Limb (tissue), 2 donors: ENCODE measurements at regions not wholly inside any gene's neighbourhood (a gene's known extent, or its start where the extent isn't known, plus 50 kb on each side); places are given as distances from the start of the nearest gene placed in this dataset.
A peak's percentile ranks its signal among the peaks of the same experiment; 100 is the strongest.

Source experiments
- DNase-seq, 2 donors: peaks; one replicate each; pipeline ENCODE4 v3.0.0-alpha.2; 2016; ENCODE audit errors: extremely low spot score in 2 of 2

DNA sequence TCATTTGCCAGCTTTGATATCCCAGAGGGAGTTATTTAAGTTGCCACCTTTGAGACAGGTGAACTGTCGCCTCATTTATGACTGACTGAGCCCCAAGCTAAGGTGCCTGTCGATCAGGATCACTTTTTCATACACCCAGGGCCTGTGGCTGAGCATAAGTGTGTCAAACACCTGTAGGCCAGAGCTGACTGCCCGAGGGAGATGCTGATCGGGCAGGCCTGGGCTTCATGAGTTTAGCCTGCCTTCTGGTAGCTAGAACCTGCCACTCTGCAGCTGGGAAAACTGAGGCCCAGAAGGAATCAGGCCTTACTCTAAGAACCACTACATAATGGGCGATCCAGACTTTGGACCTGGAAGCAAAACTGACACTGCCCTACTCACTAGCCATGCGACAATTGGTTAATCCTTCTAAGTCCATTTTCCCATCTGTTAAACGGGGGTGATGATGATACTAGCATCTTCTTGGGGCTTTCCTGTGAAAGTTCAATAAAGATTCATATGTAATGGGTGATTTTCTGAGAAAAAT lies 188.7 kb upstream of the GLI2 start:
- DNase-seq, result no peak

DNA sequence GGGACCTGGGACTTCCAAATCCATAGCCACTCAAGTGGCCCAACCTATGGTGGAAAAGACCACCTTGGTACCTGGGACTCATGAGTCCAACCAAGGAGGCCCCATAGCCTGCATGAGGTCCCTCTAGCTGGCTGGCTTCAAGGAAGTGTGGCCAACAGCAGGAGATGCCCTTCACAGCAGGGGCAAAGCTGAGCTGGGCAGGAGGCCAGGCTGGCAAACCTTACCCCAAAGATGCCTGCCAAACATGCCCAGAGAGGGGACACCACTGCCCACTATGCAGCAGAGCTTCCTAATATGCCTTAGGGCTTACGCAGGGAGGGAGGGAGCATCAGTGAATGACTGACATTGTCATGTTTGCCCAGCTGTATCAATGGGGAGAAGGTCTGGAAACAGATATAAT lies 188.0 kb upstream of the GLI2 start:
- DNase-seq, result no peak

DNA sequence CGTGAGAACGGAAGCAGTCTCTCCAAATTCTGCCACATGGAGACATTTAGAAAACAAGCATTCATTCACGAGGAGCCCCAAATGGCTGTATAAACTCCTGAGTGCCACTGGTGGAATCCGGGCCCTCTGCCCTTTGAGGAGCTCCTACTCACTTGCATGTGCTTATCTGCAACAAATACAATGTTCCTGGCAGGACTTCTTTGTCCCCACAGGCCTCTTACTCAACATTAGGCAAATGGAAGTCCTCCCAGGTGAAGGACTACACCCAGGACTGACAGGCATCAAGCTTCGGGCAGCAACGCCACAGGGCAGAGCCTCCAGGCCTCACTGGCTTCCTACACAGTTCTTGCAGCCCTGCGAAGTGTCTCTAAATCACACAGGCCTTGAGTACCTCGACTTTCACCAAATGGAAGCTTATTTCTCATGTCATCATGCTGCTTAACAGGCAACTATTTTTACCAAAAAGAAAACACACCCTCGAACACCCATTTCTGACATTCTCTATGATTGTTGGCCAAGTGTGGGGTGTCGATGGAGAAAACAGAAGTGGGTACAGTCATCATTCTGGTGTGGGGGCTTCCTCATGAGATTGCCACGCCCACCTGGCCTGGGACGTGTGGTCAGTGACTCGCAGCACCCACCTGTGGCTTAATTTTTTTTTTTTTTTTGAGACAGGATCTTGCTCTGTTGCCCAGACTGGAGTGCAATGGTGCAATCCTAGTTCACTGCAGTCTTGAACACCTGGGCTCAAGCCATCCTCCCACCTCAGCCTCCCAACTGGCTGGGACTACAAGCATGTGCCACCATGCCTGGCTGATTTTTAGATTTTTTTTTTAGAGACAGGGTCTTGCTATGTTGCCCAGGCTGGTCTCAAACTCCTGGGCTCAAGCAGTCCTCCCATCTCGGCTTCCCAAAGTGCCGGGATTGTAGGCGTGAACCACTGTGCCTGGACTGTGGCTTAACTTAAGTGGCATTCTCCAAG lies 186.8 kb upstream of the GLI2 start:
- no peak for DNase-seq

DNA sequence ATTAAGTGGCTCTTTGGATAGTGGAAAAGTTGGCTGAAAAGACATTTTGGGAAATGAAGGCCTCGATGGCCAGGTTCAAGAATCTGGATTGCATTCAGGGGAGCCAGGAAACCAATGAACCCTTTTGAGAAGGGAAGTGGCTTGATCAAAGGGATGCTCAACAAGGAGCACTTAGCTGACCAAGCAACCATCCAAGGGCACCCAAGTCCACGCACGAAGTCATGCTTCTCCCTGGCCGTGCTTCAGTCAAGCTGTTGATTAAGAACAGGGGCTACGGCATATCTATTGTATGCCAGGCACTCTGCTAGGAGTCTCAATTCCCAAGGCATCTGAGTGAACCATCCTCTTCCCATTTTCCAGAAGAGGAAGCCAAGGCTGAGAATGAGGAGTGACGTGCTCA lies 185.8 kb upstream of the GLI2 start:
- DNase-seq, result no peak

DNA sequence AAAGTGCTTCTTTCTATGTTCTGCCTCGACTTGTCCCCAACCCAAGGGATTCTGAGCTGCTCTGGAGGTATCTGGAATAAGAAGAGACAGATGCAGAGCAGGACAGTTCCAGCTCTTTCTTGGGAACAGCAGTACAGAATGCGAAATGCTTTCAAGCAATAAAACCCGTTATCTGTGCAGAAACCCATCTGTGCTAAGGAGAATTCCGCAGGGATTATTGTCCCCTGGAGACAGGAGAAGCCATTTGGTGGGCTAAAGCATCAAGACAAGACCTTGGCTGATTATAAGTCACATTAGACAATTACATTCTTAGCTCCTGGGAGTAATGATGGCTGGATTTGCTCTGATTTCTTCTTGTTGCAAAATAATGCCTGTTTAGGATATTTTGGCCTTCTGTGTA lies 185.4 kb upstream of the GLI2 start:
- DNase-seq, result no peak

DNA sequence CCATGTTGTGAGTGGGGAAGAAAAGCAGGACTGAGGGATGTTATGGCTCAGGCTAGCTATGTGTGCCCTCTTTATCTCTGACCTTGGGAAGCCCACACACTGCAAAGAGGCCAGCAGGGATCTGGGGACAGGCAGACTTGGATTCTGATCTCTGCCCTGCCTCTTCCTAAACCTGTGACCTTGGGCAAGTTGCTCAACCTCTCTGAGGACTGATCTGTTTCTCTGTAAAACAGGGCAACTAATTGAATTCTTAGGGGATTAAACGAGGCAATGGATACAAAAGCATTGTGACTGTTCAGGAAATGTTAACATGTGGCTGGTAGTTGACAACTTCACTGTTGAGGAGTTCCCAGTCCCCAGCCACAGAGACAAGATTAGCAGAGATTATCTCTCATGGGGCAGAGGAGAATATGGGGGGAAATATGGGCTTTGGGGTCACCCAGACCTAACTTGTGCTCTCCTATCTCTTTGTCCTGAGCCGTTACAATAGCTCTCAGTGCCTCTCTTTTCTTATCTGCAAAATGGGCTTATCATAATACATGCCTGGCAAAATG lies 184.7 kb upstream of the GLI2 start:
- DNase-seq, result no peak

DNA sequence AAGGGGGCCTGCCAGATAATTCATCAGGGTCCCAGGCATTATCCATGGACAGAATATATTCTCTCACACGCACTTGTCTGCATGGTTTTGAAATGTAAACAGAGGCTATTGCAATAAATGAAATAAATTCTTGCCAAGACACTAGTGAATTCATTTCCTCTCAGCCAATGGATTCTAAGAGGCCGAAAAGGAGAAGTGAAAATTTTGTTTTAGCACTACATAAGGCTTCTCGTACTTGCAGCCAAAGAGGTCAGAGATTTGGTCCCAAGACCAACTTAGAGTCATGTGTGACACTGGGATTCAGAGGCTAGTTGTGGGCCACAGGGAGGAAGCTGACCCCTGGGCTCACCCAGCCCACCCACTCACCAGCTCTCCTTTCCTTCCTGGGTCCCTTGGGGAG lies 184.1 kb upstream of the GLI2 start:
- DNase-seq, result no peak

DNA sequence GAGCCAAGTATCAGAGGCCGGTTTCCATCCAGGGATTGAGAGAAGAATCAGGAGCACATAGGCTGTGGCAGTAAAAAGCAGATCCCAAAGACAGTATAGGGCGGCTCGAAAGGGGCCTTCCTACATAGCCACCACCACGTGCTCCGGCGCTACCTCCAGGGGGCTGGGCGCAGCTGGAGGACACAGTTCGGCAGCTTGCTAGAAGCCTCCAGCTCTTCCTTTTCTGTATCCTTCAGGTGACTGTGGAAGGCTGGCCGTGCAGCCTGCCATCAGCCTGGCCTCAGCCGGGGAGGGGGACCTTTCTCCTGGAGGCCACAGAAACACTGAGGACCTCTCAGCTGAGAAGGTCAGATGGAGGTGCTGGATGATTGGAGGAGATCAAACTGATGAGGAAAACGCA lies 183.6 kb upstream of the GLI2 start:
- no peak for DNase-seq

DNA sequence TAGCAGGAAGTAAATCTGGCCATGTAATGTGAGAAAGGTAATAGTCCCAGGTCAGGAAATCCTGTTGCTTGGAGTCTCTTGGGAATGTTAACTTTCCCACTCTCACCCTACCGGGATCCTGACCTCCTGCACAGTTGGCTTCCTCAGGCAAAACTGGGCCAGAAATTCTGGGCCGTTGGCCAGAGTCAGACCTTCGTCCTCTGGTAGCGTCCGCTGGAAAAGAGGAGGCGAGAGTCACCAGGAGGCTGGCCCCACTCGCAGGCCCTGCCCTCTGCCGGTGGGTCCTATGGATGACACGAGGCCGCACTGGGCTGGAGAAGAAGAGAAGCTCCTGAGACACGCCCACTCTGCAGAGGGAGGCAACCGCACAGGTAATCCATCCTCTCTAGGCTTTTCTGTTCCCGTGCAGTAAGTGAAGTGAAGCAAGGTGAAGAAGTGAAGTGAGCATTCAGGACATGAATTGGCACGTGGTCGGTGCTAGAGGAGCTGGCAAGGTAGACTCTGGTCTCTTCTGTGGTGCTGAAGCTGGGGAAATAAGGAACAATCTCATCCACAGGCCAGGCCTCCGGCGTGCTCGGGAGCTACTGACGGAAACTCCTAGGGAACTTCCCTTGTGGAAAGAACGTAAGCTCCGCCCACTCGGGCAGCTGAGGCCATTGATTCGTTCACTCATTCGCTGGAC lies 182.7 kb upstream of the GLI2 start:
- DNase-seq, result peak in 1 of 2 donors; percentile 62

DNA sequence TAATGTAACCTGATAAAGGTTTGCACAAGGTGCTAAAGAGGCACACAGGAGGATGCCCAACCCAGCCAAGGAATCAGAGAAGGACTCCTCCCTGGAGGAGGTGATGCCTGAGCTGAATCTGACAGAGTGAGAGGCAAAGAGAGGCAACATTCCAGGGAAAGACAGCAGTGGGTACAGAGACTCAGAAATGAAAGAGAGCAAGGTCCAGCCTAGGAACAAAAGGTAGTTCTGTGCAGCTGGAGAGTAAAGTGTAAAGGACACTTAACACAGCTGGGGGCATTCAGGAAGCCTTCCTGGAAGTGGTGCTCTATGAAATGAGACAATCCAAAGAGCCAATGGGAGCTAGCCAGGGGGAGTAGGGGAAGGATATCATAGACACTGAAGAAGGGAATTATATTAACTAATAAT lies 181.0 kb upstream of the GLI2 start:
- no peak for DNase-seq

DNA sequence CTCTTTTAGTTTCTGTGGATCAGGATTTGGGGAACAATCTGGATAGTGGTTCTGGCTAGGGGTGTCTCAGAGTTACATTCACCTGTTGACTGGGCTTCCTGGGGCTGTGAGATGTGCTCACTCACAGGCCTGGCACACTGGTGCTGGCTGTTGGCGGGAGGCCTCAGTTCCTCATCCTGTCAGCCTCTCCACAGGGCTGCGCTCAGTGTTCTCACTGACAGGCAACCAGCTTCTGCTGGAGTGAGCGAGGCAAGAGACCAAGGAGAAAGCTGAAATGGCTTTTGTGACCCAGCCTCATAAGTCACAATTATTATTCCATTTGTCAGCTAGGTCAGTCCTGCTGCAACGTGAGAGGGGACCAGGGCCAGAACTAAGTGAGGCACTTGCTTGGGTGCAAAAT lies 180.6 kb upstream of the GLI2 start:
- no peak for DNase-seq

DNA sequence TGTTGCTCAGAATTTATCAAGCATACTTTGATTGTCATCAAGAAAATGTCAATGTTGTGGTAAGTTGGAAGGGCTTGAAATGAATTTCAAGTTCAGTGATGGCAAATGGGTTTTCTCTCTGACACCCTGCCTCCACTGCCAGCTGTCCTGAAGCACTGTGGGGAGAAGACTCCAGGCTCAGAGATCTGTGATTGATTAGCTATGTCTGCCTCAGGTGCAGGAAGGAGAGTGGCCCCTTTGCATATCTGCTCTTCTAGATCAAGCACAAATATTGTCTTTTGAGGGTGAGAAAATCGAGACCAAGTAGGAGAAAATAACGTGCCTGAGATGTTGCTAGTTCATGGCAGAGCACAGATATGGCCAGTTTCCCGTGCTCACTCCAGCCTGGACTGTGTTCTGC lies 178.8 kb upstream of the GLI2 start:
- no peak for DNase-seq

DNA sequence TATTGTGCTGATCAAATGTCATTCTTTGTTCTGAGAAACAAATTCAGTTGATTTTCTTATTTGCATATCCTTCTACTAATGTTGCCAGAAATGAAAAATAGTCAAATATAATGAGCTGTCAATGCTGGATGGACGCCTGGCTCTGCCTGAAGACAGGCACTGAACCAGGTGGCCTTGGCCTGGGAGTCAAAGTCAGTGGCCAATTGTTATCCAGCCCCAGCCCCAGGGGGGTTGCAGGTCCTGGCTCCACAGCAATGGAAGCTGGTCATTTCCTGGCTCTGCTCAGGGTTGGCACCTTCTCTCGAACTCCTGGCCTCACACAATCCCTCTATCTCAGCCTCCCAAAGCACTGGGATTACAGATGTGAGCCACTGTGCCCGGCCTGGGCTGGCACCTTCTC lies 176.8 kb upstream of the GLI2 start:
- no peak for DNase-seq

DNA sequence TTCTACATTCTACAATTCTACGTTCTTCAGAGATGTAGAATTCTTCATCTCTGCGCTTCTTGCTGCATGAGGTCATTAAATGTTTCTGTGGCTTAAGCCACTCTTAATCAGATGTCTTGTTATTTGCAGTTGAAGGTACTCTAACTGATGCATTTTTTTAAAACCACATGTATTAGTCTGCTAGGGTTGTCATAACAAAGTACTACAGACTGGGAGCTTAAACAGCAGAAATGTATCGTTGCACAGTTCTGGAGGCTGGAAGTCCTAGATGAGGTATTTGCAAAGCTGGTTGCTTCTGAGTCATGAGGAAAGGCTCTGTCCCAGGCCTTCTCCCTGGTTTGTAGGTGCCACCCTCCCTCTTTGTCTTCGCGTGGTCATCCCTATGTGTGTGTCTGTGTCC lies 176.3 kb upstream of the GLI2 start:
- no peak for DNase-seq

DNA sequence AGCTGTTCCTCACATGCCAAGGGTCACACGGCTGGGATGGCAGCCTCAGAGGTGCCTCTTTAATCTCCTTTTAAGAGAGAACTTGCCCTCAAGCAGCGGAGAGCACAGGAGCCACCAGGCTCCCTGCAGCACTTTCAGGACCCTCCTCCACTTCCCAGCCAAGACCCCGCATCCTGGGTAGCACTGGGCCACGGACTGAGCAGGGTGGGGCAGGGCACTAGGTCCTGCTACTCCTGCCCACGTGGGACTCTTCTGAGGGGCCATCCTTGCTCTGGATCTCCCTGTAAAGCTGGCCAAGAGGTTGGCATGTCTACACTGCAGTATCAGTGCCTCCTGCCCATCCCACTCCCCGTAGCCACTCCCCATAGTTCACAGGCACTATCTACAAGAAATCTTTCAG lies 175.3 kb upstream of the GLI2 start:
- DNase-seq, result no peak

DNA sequence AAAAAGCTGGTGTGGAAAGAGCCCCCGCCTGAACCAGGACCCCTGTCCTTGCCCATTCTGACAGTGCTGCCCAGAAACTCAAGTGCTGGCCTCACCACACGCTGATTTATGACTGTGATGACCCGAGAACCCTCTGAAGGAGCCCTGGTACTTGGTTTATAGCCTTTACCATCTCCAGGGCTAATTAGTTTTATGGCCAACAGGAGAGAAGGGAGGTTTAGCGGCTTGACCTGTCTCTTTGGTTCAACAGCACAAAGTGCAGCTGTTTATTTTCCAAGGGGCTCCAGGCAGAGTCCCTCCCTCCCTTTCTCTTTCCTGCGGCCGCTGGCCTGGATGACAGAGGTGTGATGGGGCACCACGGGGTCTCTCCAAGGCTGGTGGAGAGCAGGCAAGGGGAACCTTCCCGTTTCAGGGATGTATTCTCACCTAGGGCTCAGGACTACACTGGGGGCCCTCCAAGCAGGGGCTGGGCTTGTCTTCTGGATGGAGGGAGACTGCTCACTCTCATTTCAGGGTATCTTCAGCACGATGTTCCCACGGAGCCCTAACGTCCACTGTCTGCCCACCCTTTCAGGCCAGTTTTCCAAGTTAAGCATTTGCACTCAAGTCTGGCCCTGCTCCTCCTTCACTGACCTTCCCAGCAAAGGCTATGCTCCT lies 174.2 kb upstream of the GLI2 start:
- DNase-seq, result no peak

DNA sequence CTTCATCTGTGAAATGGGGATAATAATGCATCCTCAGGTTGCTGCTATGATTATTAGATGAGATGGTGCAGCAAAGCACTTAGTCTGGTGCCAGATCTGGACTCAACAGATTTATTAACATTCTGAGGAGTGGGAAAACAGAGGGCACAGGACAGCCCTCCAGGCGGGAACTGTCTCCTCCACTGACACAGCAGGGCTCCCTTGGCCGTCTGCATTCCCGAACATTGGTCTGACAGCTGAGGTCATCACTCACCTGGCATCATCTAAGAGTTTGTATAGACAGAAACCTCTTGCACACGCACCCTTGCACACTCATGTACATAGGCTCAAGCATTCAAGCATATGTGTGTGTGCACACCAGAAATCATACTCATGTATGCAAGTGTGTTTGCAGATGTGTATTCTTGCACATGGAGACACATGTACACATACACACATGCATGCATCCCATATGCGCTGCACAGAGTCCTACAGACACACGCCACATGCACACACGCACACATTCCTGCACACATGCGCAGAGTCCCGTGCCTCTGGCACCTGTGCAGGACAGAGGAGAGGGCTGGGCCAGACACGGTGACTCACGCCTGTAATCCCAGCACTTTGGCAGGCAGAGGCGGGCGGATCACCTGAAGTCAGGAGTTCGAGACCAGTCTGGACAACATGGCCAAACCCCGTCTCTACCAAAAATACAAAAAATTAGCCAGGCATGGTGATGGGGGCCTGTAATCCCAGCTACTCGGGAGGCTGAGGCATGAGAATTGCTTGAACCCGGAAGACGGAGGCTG lies 173.3 kb upstream of the GLI2 start:
- DNase-seq, result no peak

DNA sequence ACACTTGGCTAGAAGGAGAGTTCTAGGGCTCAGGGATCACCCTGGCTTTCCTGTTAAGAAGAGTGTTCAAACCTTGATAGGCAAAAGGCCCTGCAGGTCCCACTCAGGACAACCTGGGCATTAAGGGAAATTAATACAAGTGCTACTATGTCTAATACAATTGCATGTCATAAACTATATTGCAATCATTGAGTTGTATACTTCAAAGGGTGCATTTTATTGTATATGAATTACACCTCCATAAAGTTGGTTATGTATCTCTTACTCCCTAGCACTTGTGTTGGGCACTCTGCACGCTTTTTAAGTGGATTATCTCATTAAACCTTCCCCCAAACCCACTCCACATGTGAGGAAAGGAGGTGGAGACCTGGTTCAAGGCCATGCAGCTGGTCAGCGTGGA lies 172.1 kb upstream of the GLI2 start:
- no peak for DNase-seq

DNA sequence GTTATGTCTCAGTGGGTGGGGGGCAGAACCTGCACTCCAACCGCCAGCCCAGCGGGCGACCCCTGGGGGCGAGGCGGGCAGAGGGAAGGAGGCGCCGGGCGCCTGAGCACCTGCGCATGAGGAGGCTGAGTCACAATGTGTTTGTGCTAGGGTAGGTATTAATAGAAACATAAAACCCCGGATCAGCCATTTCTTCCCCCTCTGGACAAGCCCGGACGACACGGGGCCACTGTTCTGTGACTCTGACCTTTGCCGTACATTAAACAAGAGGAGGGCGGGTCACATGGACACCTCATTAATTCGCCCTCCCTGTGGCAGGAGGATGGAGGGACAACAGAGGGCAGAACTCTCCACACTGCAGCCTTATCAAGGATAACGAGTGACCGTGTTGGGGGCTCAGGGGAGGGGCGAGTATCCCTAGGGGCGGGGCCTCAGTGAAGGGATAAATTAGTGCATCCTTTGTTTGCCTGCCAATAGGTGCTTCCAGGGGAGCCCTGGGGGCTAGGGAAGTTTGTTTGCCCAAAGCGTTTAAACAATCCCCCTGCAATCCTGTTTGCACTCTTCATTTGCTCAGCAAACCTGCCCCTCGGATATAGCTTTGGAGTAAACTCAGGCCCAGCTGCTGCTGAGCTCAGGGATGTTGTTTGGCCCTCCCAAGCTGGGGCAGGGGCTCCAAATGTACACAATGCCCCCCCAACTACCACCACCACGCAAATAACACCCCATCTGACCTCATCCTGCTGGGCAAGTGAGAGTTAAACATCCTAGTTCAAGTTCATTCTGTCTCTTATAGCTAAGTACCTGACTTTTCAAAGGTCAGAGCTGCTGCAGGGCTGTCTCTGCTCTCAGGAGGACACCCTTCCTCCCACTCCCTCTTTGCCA lies 171.2 kb upstream of the GLI2 start:
- DNase-seq, result no peak

DNA sequence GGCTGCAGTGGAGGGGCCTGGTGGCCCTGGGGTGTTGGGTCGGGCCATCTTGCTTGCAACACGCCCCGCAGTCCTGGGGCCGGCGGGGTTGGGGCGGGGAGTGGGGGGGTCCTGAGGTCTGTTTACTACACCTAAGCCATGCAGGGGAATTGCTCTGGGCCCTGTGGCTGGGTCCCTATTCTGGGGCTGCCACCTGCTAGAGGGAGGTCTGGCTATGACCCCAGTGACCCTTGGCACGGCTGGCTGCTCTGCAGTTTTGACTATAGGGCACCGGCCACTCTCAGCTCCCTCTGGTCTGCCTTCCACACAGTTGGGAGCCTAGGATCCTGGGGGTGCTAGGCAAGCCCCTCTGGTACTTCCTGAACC lies 170.6 kb upstream of the GLI2 start:
- DNase-seq, result no peak
